WTC11 (cell line): ENCODE measurements at regions not wholly inside any gene's neighbourhood (a gene's known extent, or its start where the extent isn't known, plus 50 kb on each side); places are given as distances from the start of the nearest gene placed in this dataset.

Source experiments
- ETV6 ChIP-seq: sonication (generic); formaldehyde crosslinking; IDR thresholded peaks from 2 replicates; pipeline ENCODE4 v1.8.1; 2022; ENCODE audit warnings: mild to moderate bottlenecking, missing genetic modification reagents
- RELA ChIP-seq: sonication (generic); formaldehyde crosslinking; IDR thresholded peaks from 2 replicates; pipeline ENCODE4 v1.8.1; 2022; ENCODE audit warnings: missing genetic modification reagents, mild to moderate bottlenecking, borderline replicate concordance
- TF ChIP-seq, protein P1 (sequence below): fragments of 200-600 bp; IDR thresholded peaks from 2 replicates; pipeline ENCODE4 v1.8.0; 2022; ENCODE audit warnings: antibody characterized with exemption
- TF ChIP-seq, protein P2 (sequence below): sonication (generic); formaldehyde crosslinking; conservative IDR thresholded peaks from 2 replicates; pipeline ENCODE4 v1.8.1; 2022; ENCODE audit warnings: mild to moderate bottlenecking, missing genetic modification reagents

DNA sequence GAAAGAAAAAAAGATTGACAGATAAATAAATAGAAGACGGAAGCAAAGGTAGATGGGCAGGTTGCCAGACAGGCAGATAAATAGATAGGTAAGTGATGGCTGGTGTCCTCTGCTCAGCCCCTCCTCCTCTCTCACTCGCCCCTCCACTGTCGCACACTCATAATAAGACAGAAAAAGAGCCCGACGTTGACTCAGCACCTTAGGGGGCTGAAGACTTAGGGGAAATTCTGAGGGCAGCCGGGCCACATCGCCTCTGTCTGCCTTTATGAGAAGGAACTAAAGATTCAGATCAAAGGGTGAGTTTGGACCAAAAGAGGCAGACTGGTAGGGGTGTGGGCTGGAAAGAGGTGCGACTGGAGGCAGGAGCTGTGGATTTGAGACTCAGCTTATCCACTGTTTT, 158.1 kb upstream of the IGSF21 start:
- no peak for TF ChIP-seq RELA (CRISPR knock-in tag)
- TF ChIP-seq, protein P1, sequence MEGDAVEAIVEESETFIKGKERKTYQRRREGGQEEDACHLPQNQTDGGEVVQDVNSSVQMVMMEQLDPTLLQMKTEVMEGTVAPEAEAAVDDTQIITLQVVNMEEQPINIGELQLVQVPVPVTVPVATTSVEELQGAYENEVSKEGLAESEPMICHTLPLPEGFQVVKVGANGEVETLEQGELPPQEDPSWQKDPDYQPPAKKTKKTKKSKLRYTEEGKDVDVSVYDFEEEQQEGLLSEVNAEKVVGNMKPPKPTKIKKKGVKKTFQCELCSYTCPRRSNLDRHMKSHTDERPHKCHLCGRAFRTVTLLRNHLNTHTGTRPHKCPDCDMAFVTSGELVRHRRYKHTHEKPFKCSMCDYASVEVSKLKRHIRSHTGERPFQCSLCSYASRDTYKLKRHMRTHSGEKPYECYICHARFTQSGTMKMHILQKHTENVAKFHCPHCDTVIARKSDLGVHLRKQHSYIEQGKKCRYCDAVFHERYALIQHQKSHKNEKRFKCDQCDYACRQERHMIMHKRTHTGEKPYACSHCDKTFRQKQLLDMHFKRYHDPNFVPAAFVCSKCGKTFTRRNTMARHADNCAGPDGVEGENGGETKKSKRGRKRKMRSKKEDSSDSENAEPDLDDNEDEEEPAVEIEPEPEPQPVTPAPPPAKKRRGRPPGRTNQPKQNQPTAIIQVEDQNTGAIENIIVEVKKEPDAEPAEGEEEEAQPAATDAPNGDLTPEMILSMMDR: no peak
- TF ChIP-seq ETV6 (CRISPR knock-in tag): no peak
- TF ChIP-seq, protein P2, sequence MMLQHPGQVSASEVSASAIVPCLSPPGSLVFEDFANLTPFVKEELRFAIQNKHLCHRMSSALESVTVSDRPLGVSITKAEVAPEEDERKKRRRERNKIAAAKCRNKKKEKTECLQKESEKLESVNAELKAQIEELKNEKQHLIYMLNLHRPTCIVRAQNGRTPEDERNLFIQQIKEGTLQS (CRISPR knock-in tag): no peak
